DOHH2 (cell line): ENCODE measurements at regions not wholly inside any gene's neighbourhood (a gene's known extent, or its start where the extent isn't known, plus 50 kb on each side); places are given as distances from the start of the nearest gene placed in this dataset.

ENCODE experiments used
- CTCF ChIP-seq: fragments of 200-600 bp; sonication (generic); IDR thresholded peaks from one replicate; pipeline ENCODE4 v1.5.1; 2014; ENCODE audit warnings: antibody characterized with exemption, mild to moderate bottlenecking, low read depth, low read length; ENCODE audit not compliant: poor library complexity, severe bottlenecking
- EZH2phosphoT487 ChIP-seq: fragments of 200-600 bp; sonication (generic); IDR thresholded peaks from 2 replicates; pipeline ENCODE4 v1.6.1; 2017; ENCODE audit warnings: borderline replicate concordance, mild to moderate bottlenecking, antibody characterized with exemption, low read length, moderate library complexity, mixed read lengths

GRCh38 chr9:25017779-25018178, 472.1 kb upstream of the IZUMO3 start:
- no peak for TF ChIP-seq CTCF
- TF ChIP-seq EZH2phosphoT487: no peak
